Astrocyte (in vitro differentiated cells and primary cell): ENCODE measurements at regions not wholly inside any gene's neighbourhood (a gene's known extent, or its start where the extent isn't known, plus 50 kb on each side); places are given as distances from the start of the nearest gene placed in this dataset.

Experiments
- DNase-seq: peaks from one replicate; pipeline ENCODE4 v3.0.0-alpha.2; 2010; ENCODE audit warnings: low read depth
- FAIRE-seq: peaks from 2 replicates; lab custom pipeline; 2011; peaks lifted over from hg19 to GRCh38; lab: Jason Lieb, UNC
- H2AFZ ChIP-seq: 2 replicates; pipeline ENCODE4 v1.6.0; 2012; ENCODE audit warnings: low read depth, low read length, inconsistent platforms
- H3K27ac ChIP-seq: 2 replicates; pipeline ENCODE4 v1.5.1; 2011; ENCODE audit warnings: low read depth, low read length, inconsistent platforms
- H3K27me3 ChIP-seq: 2 replicates; pipeline ENCODE4 v1.6.0; 2011; ENCODE audit warnings: low read length, inconsistent platforms; ENCODE audit not compliant: insufficient read depth
- H3K36me3 ChIP-seq: 2 replicates; pipeline ENCODE4 v1.5.1; 2011; ENCODE audit warnings: low read length, inconsistent platforms; ENCODE audit not compliant: insufficient read depth
- H3K4me1 ChIP-seq: 2 replicates; pipeline ENCODE4 v1.5.1; 2011; ENCODE audit warnings: low read length, inconsistent platforms; ENCODE audit not compliant: insufficient read depth
- H3K4me2 ChIP-seq: 2 replicates; pipeline ENCODE4 v1.6.0; 2012; ENCODE audit warnings: low read length, inconsistent platforms
- H3K4me3 ChIP-seq: 2 replicates; pipeline ENCODE4 v1.5.1; 2011; ENCODE audit warnings: low read depth, mild to moderate bottlenecking, low read length, inconsistent platforms; ENCODE audit not compliant: insufficient read depth
- H3K79me2 ChIP-seq: 2 replicates; pipeline ENCODE4 v1.6.0; 2012; ENCODE audit warnings: mild to moderate bottlenecking, low read length, inconsistent platforms; ENCODE audit not compliant: insufficient read depth
- H3K9ac ChIP-seq: 2 replicates; pipeline ENCODE4 v1.6.0; 2012; ENCODE audit warnings: mild to moderate bottlenecking, low read length, inconsistent platforms
- H3K9me3 ChIP-seq: 2 replicates; pipeline ENCODE4 v1.5.1; 2012; ENCODE audit warnings: low read depth, mild to moderate bottlenecking, low read length, inconsistent platforms; ENCODE audit not compliant: insufficient read depth
- H4K20me1 ChIP-seq: 2 replicates; pipeline ENCODE4 v1.6.0; 2012; ENCODE audit warnings: low read length, inconsistent platforms; ENCODE audit not compliant: insufficient read depth
- H3K27ac Mint-ChIP-seq: one replicate; pipeline ENCODE4 v1.8.0; 2021; ENCODE audit warnings: mild to moderate bottlenecking, mixed read lengths; ENCODE audit not compliant: unreplicated experiment
- H3K27me3 Mint-ChIP-seq: one replicate; pipeline ENCODE4 v1.8.0; 2021; ENCODE audit warnings: low read depth, mixed read lengths; ENCODE audit not compliant: unreplicated experiment
- H3K36me3 Mint-ChIP-seq: one replicate; pipeline ENCODE4 v1.8.0; 2021; ENCODE audit warnings: low read depth, mixed read lengths; ENCODE audit not compliant: unreplicated experiment
- H3K4me1 Mint-ChIP-seq: one replicate; pipeline ENCODE4 v1.8.0; 2021; ENCODE audit warnings: low read depth, mixed read lengths; ENCODE audit not compliant: unreplicated experiment
- H3K4me3 Mint-ChIP-seq: one replicate; pipeline ENCODE4 v1.8.0; 2021; ENCODE audit warnings: mild to moderate bottlenecking, moderate library complexity, mixed read lengths; ENCODE audit not compliant: unreplicated experiment
- H3K9me3 Mint-ChIP-seq: one replicate; pipeline ENCODE4 v1.8.0; 2021; ENCODE audit warnings: mild to moderate bottlenecking, mixed read lengths; ENCODE audit not compliant: unreplicated experiment
- EZH2 ChIP-seq: IDR thresholded peaks from 2 replicates; pipeline ENCODE4 v1.6.1; 2012; ENCODE audit warnings: mild to moderate bottlenecking, low read length, inconsistent platforms; ENCODE audit not compliant: insufficient read depth
- TF ChIP-seq, protein P1 (sequence below): IDR thresholded peaks from 2 replicates; pipeline ENCODE4 v1.5.1; 2011; ENCODE audit warnings: low read depth, mild to moderate bottlenecking, inconsistent platforms, low read length, moderate library complexity; ENCODE audit not compliant: insufficient read depth

- no peak overlapping the region for H3K9ac ChIP-seq
- no peaks in the 10 kb centered on the region for H3K79me2 ChIP-seq
- FAIRE-seq (no peak), DNase-seq (no peak)
- H3K4me2 ChIP-seq = no peak overlapping the region
- no peaks in the 10 kb centered on the region for H3K4me1 ChIP-seq
- H3K9me3 Mint-ChIP-seq = peaks cover 3% of the 10 kb centered on the region
- H3K36me3 ChIP-seq = no peaks in the 10 kb centered on the region
- peaks cover 15% of the 10 kb centered on the region for H3K27me3 ChIP-seq
- H3K27me3 Mint-ChIP-seq = peaks cover 54% of the 10 kb centered on the region
- H3K27ac ChIP-seq = no peak overlapping the region
- no peak overlapping the region for H3K4me3 Mint-ChIP-seq
- no peaks in the 10 kb centered on the region for H3K36me3 Mint-ChIP-seq
- H3K4me3 ChIP-seq = no peak overlapping the region
- peaks cover 10% of the 10 kb centered on the region for H3K4me1 Mint-ChIP-seq
- no peaks in the 10 kb centered on the region for H3K9me3 ChIP-seq
- H3K27ac Mint-ChIP-seq = no peak overlapping the region
- TF ChIP-seq EZH2 = no peak
- TF ChIP-seq, protein P1, sequence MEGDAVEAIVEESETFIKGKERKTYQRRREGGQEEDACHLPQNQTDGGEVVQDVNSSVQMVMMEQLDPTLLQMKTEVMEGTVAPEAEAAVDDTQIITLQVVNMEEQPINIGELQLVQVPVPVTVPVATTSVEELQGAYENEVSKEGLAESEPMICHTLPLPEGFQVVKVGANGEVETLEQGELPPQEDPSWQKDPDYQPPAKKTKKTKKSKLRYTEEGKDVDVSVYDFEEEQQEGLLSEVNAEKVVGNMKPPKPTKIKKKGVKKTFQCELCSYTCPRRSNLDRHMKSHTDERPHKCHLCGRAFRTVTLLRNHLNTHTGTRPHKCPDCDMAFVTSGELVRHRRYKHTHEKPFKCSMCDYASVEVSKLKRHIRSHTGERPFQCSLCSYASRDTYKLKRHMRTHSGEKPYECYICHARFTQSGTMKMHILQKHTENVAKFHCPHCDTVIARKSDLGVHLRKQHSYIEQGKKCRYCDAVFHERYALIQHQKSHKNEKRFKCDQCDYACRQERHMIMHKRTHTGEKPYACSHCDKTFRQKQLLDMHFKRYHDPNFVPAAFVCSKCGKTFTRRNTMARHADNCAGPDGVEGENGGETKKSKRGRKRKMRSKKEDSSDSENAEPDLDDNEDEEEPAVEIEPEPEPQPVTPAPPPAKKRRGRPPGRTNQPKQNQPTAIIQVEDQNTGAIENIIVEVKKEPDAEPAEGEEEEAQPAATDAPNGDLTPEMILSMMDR = no peak
- no peaks in the 10 kb centered on the region for H4K20me1 ChIP-seq
- H2AFZ ChIP-seq = no peak overlapping the region
Observed at GRCh38 chr5:141785711-141786110, 92.5 kb downstream of the PCDH1 start.

GRCh38 chr5:141785135-141785534, 93.1 kb downstream of the PCDH1 start:
- FAIRE-seq (no peak), DNase-seq (no peak)
- no peaks in the 10 kb centered on the region for H3K36me3 ChIP-seq
- H3K27me3 ChIP-seq = peaks cover 15% of the 10 kb centered on the region
- H3K36me3 Mint-ChIP-seq = no peaks in the 10 kb centered on the region
- H3K27ac Mint-ChIP-seq = no peak overlapping the region
- H3K27me3 Mint-ChIP-seq = peaks cover 49% of the 10 kb centered on the region
- H3K4me3 Mint-ChIP-seq = no peak overlapping the region
- H3K79me2 ChIP-seq = no peaks in the 10 kb centered on the region
- H3K4me2 ChIP-seq = no peak overlapping the region
- H3K27ac ChIP-seq = no peak overlapping the region
- TF ChIP-seq, protein P1 = no peak
- TF ChIP-seq EZH2 = no peak
- peaks cover 3% of the 10 kb centered on the region for H3K9me3 Mint-ChIP-seq
- H3K9ac ChIP-seq = no peak overlapping the region
- no peak overlapping the region for H2AFZ ChIP-seq
- no peaks in the 10 kb centered on the region for H3K4me1 ChIP-seq
- no peak overlapping the region for H3K4me3 ChIP-seq
- H4K20me1 ChIP-seq = no peaks in the 10 kb centered on the region
- H3K9me3 ChIP-seq = no peaks in the 10 kb centered on the region
- H3K4me1 Mint-ChIP-seq = peaks cover 10% of the 10 kb centered on the region

- DNase-seq (no peak), FAIRE-seq (no peak)
- H3K9me3 Mint-ChIP-seq = peaks cover 3% of the 10 kb centered on the region
- no peaks in the 10 kb centered on the region for H3K36me3 Mint-ChIP-seq
- Histone ChIP-seq H3K9ac (no peak overlapping the region), H3K9me3 (no peaks in the 10 kb centered on the region), H3K27me3 (peaks cover 12% of the 10 kb centered on the region), H3K79me2 (no peaks in the 10 kb centered on the region), H4K20me1 (no peaks in the 10 kb centered on the region), H3K36me3 (no peaks in the 10 kb centered on the region), H2AFZ (no peak overlapping the region), H3K4me2 (no peak overlapping the region), H3K27ac (no peak overlapping the region), H3K4me3 (no peak overlapping the region), H3K4me1 (peaks cover 3% of the 10 kb centered on the region)
- H3K4me1 Mint-ChIP-seq = peaks cover 15% of the 10 kb centered on the region
- no peak overlapping the region for H3K4me3 Mint-ChIP-seq
- no peak for TF ChIP-seq EZH2
- TF ChIP-seq, protein P1 = no peak
- no peak overlapping the region for H3K27ac Mint-ChIP-seq
- H3K27me3 Mint-ChIP-seq = peaks cover 45% of the 10 kb centered on the region
Observed at GRCh38 chr5:141784529-141784928, 93.7 kb downstream of the PCDH1 start.
